Keratinocyte (primary cell): ENCODE measurements at regions not wholly inside any gene's neighbourhood (a gene's known extent, or its start where the extent isn't known, plus 50 kb on each side); places are given as distances from the start of the nearest gene placed in this dataset.

Experiments used
- EZH2 ChIP-seq: IDR thresholded peaks from one replicate; pipeline ENCODE4 v1.6.1; 2012; ENCODE audit warnings: inconsistent platforms, mild to moderate bottlenecking, low read length, moderate library complexity
- TF ChIP-seq, protein P1 (sequence below), 3 experiments: IDR thresholded peaks in 1 of 3; conservative IDR thresholded peaks in 1 of 3; optimal IDR thresholded peaks in 1 of 3; 2 replicates in 2 of 3; 3 replicates in 1 of 3; pipeline versions ENCODE3 to v1.5.1; 2011; ENCODE audit warnings: low read length in 3 of 3, mild to moderate bottlenecking in 3 of 3, moderate library complexity in 2 of 3, control low read depth in 1 of 3, inconsistent platforms in 1 of 3; ENCODE audit not compliant: insufficient read depth in 2 of 3; ENCODE audit errors: extremely low read depth in 1 of 3

DNA sequence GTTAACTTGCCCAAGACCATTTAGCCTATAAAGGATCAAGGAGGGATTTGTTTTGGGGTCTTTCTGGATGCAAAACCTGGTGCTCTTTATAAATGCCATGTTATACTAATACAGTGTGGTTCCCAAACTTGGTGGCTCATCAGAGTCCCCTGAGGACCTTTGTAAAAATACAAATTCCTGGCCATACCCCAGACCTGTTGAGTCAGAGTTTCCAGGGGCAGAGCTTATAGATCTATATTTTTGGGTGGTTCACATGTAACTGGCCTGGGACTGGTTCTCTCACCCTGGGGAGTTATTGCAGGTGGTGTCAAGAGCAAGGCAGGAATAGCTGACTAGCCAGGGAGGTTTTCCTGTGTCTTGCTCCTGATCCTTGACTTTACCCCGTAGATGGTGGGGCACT is 136.9 kb upstream of the HNRNPU start:
- TF ChIP-seq, protein P1, sequence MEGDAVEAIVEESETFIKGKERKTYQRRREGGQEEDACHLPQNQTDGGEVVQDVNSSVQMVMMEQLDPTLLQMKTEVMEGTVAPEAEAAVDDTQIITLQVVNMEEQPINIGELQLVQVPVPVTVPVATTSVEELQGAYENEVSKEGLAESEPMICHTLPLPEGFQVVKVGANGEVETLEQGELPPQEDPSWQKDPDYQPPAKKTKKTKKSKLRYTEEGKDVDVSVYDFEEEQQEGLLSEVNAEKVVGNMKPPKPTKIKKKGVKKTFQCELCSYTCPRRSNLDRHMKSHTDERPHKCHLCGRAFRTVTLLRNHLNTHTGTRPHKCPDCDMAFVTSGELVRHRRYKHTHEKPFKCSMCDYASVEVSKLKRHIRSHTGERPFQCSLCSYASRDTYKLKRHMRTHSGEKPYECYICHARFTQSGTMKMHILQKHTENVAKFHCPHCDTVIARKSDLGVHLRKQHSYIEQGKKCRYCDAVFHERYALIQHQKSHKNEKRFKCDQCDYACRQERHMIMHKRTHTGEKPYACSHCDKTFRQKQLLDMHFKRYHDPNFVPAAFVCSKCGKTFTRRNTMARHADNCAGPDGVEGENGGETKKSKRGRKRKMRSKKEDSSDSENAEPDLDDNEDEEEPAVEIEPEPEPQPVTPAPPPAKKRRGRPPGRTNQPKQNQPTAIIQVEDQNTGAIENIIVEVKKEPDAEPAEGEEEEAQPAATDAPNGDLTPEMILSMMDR (optimal IDR thresholded peaks at IDR 0.05 in 1 of 3, IDR thresholded peaks at IDR 0.05 in 1 of 3, conservative IDR thresholded peaks at IDR 0.05 in 1 of 3; ENCODE audit: extremely low read depth in 1 of 3, insufficient read depth in 2 of 3, low read length in 3 of 3), result no peak
- no peak for TF ChIP-seq EZH2
